Peyer's patch (tissue), 4 donors: ENCODE measurements at regions not wholly inside any gene's neighbourhood (a gene's known extent, or its start where the extent isn't known, plus 50 kb on each side); places are given as distances from the start of the nearest gene placed in this dataset.

ENCODE experiments used
- CTCF ChIP-seq, 6 experiments: fragments of 450-650 bp in 4 of 6; fragments of 200-600 bp in 2 of 6; sonication (generic) in 1 of 6; IDR thresholded peaks; one replicate each; pipeline ENCODE4 v1.5.1; 2017 to 2019; ENCODE audit warnings: antibody characterized with exemption in 6 of 6, mild to moderate bottlenecking in 3 of 6, moderate library complexity in 1 of 6
- POLR2A ChIP-seq, 2 donors: fragments of 450-650 bp; IDR thresholded peaks; one replicate each; pipeline ENCODE4 v1.5.1; 2017; ENCODE audit warnings: antibody characterized with exemption in 2 of 2, mild to moderate bottlenecking in 2 of 2, moderate library complexity in 2 of 2

- no peak for TF ChIP-seq CTCF (IDR thresholded peaks at IDR 0.05)
- TF ChIP-seq POLR2A (IDR thresholded peaks at IDR 0.05) = no peak
These were observed 118.7 kb upstream of the GDF10 start for GRCh38 chr10:47181052-47181849.
